ENCODE measurements at regions not wholly inside any gene's neighbourhood (a gene's known extent, or its start where the extent isn't known, plus 50 kb on each side); places are given as distances from the start of the nearest gene placed in this dataset.

GRCh38 chr13:53631511-53631910, 602.9 kb downstream of the OLFM4 start:
- H3K4me3 ChIP-seq (ENCODE audit: low read depth, low read length) = no peak overlapping the region

GRCh38 chr13:53638040-53638439, 609.4 kb downstream of the OLFM4 start:
- H3K4me3 ChIP-seq (ENCODE audit: low read depth, low read length) = no peak overlapping the region

- H3K4me3 ChIP-seq (ENCODE audit: low read depth, low read length) = no peak overlapping the region
Measured at GRCh38 chr13:53642306-53642705, 613.7 kb downstream of the OLFM4 start.

GRCh38 chr13:53648673-53649072, 620.1 kb downstream of the OLFM4 start:
- H3K4me3 ChIP-seq (ENCODE audit: low read depth, low read length) = no peak overlapping the region

GRCh38 chr13:53672005-53672404, 643.4 kb downstream of the OLFM4 start:
- no peak overlapping the region for H3K4me3 ChIP-seq (ENCODE audit: low read depth, low read length)

GRCh38 chr13:53683146-53683545, 654.5 kb downstream of the OLFM4 start:
- no peak overlapping the region for H3K4me3 ChIP-seq (ENCODE audit: low read depth, low read length)

- no peak overlapping the region for H3K4me3 ChIP-seq (ENCODE audit: low read depth, low read length)
Measured at GRCh38 chr13:53683608-53684007, 655.0 kb downstream of the OLFM4 start.

GRCh38 chr13:53691417-53691816, 662.8 kb downstream of the OLFM4 start:
- H3K4me3 ChIP-seq (ENCODE audit: low read depth, low read length) = no peak overlapping the region

GRCh38 chr13:53694814-53695532, 666.4 kb downstream of the OLFM4 start:
- no peak overlapping the region for H3K4me3 ChIP-seq (ENCODE audit: low read depth, low read length)

- H3K4me3 ChIP-seq (ENCODE audit: low read depth, low read length) = no peak overlapping the region
Measured at GRCh38 chr13:53703371-53704080, 674.9 kb downstream of the OLFM4 start.

GRCh38 chr13:53719281-53719680, 690.7 kb downstream of the OLFM4 start:
- no peak overlapping the region for H3K4me3 ChIP-seq (ENCODE audit: low read depth, low read length)

GRCh38 chr13:53732664-53733063, 704.1 kb downstream of the OLFM4 start:
- no peak overlapping the region for H3K4me3 ChIP-seq (ENCODE audit: low read depth, low read length)

- H3K4me3 ChIP-seq (ENCODE audit: low read depth, low read length) = no peak overlapping the region
Measured at GRCh38 chr13:53743906-53744305, 715.3 kb downstream of the OLFM4 start.

GRCh38 chr13:53747825-53748224, 719.2 kb downstream of the OLFM4 start:
- H3K4me3 ChIP-seq (ENCODE audit: low read depth, low read length) = no peak overlapping the region

- H3K4me3 ChIP-seq (ENCODE audit: low read depth, low read length) = no peak overlapping the region
Measured at GRCh38 chr13:53749306-53749705, 720.7 kb downstream of the OLFM4 start.

- H3K4me3 ChIP-seq (ENCODE audit: low read depth, low read length) = no peak overlapping the region
Measured at GRCh38 chr13:53759016-53759415, 730.4 kb downstream of the OLFM4 start.

- H3K4me3 ChIP-seq (ENCODE audit: low read depth, low read length) = no peak overlapping the region
Measured at GRCh38 chr13:53775807-53776206, 747.2 kb downstream of the OLFM4 start.

GRCh38 chr13:53778937-53779336, 750.3 kb downstream of the OLFM4 start:
- no peak overlapping the region for H3K4me3 ChIP-seq (ENCODE audit: low read depth, low read length)

GRCh38 chr13:53781941-53782340, 753.3 kb downstream of the OLFM4 start:
- H3K4me3 ChIP-seq (ENCODE audit: low read depth, low read length) = no peak overlapping the region

GRCh38 chr13:53782488-53782961, 753.9 kb downstream of the OLFM4 start:
- no peak overlapping the region for H3K4me3 ChIP-seq (ENCODE audit: low read depth, low read length)

GRCh38 chr13:53783471-53783870, 754.9 kb downstream of the OLFM4 start:
- no peak overlapping the region for H3K4me3 ChIP-seq (ENCODE audit: low read depth, low read length)

GRCh38 chr13:53788286-53788685, 759.7 kb downstream of the OLFM4 start:
- H3K4me3 ChIP-seq (ENCODE audit: low read depth, low read length) = no peak overlapping the region

Measured in iPS-11a (cell line).